Upper lobe of left lung (tissue), 6 donors: ENCODE measurements at regions not wholly inside any gene's neighbourhood (a gene's known extent, or its start where the extent isn't known, plus 50 kb on each side); places are given as distances from the start of the nearest gene placed in this dataset.

Experiments
- ATAC-seq, 2 donors: fragments of 200-7000 bp; cut with Tn5 transposase; one replicate each; pipeline ENCODE4 v1.9.1; 2022; ENCODE audit warnings: mild to moderate bottlenecking in 2 of 2, moderate library complexity in 2 of 2; ENCODE audit not compliant: low FRiP score in 2 of 2
- DNase-seq, 2 donors: peaks; one replicate each; pipeline ENCODE4 v3.0.0-alpha.2; 2019 to 2020
- H3K27ac ChIP-seq, 4 donors: fragments of 200-600 bp; sonication (generic); one replicate each; pipeline ENCODE4 v1.5.1; 2016 to 2019
- H3K27me3 ChIP-seq, 4 donors: fragments of 200-600 bp; sonication (generic); one replicate each; pipeline ENCODE4 v1.5.1; 2017 to 2019
- H3K36me3 ChIP-seq, 4 donors: fragments of 200-600 bp; sonication (generic); one replicate each; pipeline ENCODE4 v1.5.1; 2016 to 2019
- H3K4me1 ChIP-seq, 4 donors: fragments of 200-600 bp; sonication (generic); one replicate each; pipeline ENCODE4 v1.5.1; 2018 to 2019
- H3K4me3 ChIP-seq, 4 donors: fragments of 200-600 bp; sonication (generic); one replicate each; pipeline ENCODE4 v1.5.1; 2017 to 2019; ENCODE audit warnings: mild to moderate bottlenecking in 2 of 4, moderate library complexity in 1 of 4
- H3K9me3 ChIP-seq, 4 donors: fragments of 200-600 bp; sonication (generic); one replicate each; pipeline ENCODE4 v1.5.1; 2018 to 2019
- EP300 ChIP-seq, 4 donors: sonication (generic); formaldehyde crosslinking; IDR thresholded peaks; one replicate each; pipeline ENCODE4 v1.5.1; 2017; ENCODE audit warnings: antibody characterized with exemption in 4 of 4, control low read depth in 2 of 4
- POLR2A ChIP-seq, 4 donors: fragments of 450-650 bp; IDR thresholded peaks; one replicate each; pipeline ENCODE4 v1.5.1; 2016 to 2017; ENCODE audit warnings: antibody characterized with exemption in 4 of 4, mild to moderate bottlenecking in 2 of 4
- POLR2AphosphoS5 ChIP-seq, 2 donors: sonication (generic); formaldehyde crosslinking; IDR thresholded peaks; one replicate each; pipeline ENCODE4 v1.5.1; 2017; ENCODE audit warnings: antibody characterized with exemption in 2 of 2
- WGBS, 2 donors: methylation state at CpG; one replicate each; pipeline ENCODE4 v1.1.5; 2017 to 2018; 5-methylcytosine and 5-hydroxymethylcytosine counted together
- TF ChIP-seq, protein P1 (sequence below), 6 experiments: fragments of 450-650 bp in 4 of 6; fragments of 200-600 bp in 2 of 6; sonication (generic) in 2 of 6; IDR thresholded peaks; one replicate each; pipeline ENCODE4 v1.5.1; 2016 to 2019; ENCODE audit warnings: antibody characterized with exemption in 6 of 6
- donor health status: DM: no; HTN: no; CAD: no; lungs with moderate emphysema.
- donor health status: DM: no; HTN: yes; CAD: no; lungs with severe emphysema.

DNA sequence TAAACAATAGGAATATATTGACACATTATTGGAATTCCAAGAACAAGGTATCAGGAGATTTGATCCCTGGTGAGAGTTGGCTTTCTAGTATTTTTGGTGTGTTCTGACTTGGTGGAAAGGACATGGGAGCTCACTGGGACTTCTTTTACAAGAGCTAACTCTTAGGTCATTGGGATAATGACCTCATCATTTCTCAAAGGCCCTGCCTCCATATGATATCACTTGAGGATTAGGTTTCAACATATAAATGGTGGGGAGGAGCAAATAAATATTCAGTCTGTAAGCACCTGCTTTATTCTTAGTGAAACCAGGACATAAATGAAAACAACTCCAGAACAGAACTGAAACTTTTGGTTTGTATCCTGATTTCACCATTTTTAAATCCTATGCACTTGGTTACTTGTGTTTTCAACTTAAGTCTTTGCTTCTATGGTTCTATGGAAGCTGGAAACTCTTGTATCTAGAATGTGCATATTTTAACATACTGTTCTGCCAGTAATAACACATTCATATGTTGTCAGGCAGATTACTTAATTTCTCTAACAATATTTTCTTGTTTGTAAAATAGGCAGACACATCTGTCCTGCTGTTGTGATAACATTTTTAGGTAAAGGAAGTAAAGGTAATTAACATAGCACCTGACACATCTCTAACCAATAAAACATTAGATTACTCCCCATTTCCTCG lies 1527.7 kb upstream of the CDH8 start:
- ATAC-seq = no peak
- H3K9me3 ChIP-seq = peaks cover 0 to 5% (median 0%) of the 10 kb centered on the region in 4 donors
- WGBS, 2 donors = 42 to 49% methylated on average over 1 of the region's 1 CpG
- no peak overlapping the region for H3K4me3 ChIP-seq
- no peaks in the 10 kb centered on the region for H3K4me1 ChIP-seq
- no peaks in the 10 kb centered on the region for H3K36me3 ChIP-seq
- TF ChIP-seq EP300 (IDR thresholded peaks at IDR 0.05) (no peak), POLR2A (IDR thresholded peaks at IDR 0.05) (no peak), POLR2AphosphoS5 (IDR thresholded peaks at IDR 0.05) (no peak)
- TF ChIP-seq, protein P1, sequence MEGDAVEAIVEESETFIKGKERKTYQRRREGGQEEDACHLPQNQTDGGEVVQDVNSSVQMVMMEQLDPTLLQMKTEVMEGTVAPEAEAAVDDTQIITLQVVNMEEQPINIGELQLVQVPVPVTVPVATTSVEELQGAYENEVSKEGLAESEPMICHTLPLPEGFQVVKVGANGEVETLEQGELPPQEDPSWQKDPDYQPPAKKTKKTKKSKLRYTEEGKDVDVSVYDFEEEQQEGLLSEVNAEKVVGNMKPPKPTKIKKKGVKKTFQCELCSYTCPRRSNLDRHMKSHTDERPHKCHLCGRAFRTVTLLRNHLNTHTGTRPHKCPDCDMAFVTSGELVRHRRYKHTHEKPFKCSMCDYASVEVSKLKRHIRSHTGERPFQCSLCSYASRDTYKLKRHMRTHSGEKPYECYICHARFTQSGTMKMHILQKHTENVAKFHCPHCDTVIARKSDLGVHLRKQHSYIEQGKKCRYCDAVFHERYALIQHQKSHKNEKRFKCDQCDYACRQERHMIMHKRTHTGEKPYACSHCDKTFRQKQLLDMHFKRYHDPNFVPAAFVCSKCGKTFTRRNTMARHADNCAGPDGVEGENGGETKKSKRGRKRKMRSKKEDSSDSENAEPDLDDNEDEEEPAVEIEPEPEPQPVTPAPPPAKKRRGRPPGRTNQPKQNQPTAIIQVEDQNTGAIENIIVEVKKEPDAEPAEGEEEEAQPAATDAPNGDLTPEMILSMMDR (IDR thresholded peaks at IDR 0.05) = no peak
- H3K27me3 ChIP-seq = no peaks in the 10 kb centered on the region
- H3K27ac ChIP-seq = no peak overlapping the region
- no peak for DNase-seq

DNA sequence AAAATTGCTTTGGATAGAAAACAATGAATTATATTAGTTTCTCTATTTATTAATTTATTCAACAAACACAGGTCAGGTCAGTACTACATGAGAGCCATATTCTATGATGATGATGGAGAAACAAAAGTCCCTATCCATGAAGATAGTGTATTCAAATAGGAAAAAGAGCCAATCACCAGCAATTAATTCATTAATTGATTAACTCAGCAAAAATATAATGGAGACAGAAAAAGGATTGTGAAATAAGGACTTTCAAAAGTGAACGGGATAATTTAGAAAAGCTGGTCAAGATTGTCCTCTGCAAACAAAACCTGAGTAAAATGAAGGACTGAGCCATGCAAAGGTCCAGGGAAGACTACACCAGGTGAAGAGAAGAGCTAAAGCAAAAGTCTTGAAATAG lies 1517.7 kb upstream of the CDH8 start:
- DNase-seq (no peak), ATAC-seq (no peak)
- Histone ChIP-seq H3K27me3 (no peaks in the 10 kb centered on the region), H3K27ac (no peak overlapping the region), H3K4me3 (no peak overlapping the region), H3K36me3 (no peaks in the 10 kb centered on the region), H3K9me3 (no peaks in the 10 kb centered on the region), H3K4me1 (no peaks in the 10 kb centered on the region)
- WGBS, 2 donors = 85 to 93% methylated on average over 1 of the region's 1 CpG
- TF ChIP-seq, protein P1 (IDR thresholded peaks at IDR 0.05) = no peak

DNA sequence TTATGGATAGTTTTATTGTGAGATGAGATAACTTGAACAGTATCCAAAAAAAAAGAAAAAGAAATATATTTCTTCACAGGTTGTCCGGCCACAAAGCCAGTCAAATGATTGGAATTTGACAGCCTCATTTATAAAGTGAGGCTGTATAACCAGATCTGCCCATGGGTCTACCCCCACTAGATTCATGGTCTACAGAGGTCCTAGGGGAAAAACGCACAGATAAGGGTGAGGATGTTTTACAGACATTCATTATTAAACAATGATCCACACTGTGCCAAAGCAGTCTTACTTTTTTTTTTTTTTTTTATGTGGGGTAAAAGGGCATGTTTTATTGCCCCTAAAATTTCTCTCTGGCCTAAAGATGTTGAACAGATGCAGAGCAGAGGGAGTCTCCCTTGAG lies 1503.0 kb upstream of the CDH8 start:
- no peak for ATAC-seq
- no peaks in the 10 kb centered on the region for H3K27me3 ChIP-seq
- no peaks in the 10 kb centered on the region for H3K4me1 ChIP-seq
- WGBS, 2 donors = 85 to 89% methylated on average over 2 of the region's 2 CpGs
- no peaks in the 10 kb centered on the region for H3K36me3 ChIP-seq
- no peak overlapping the region for H3K4me3 ChIP-seq
- TF ChIP-seq POLR2AphosphoS5 (IDR thresholded peaks at IDR 0.05) (no peak), EP300 (IDR thresholded peaks at IDR 0.05) (no peak), POLR2A (IDR thresholded peaks at IDR 0.05) (no peak)
- TF ChIP-seq, protein P1 (IDR thresholded peaks at IDR 0.05) = no peak
- no peak overlapping the region for H3K27ac ChIP-seq
- no peaks in the 10 kb centered on the region for H3K9me3 ChIP-seq
- no peak for DNase-seq

DNA sequence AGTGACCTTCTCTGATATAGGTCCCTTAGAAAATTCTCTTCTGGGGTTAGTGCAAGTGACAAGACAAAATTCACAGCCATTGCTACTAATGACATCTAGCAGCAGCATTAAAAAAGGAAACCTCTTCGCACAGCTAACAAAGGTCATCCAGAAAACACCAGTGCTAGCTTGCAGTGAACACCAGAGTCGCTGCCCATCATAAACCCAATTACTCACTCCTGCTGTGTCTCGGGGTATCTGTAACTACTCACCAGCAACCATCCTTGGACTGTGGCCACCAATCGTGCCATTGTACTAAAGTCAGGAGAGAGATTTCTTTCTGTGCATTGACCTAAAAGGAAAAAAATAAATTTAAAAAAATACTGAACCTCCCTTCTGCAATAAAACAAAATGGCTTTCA lies 1494.7 kb upstream of the CDH8 start:
- no peak for TF ChIP-seq POLR2A (IDR thresholded peaks at IDR 0.05)
- no peak for TF ChIP-seq POLR2AphosphoS5 (IDR thresholded peaks at IDR 0.05)
- TF ChIP-seq EP300 (IDR thresholded peaks at IDR 0.05) = no peak
- TF ChIP-seq, protein P1 (IDR thresholded peaks at IDR 0.05) = no peak
- Histone ChIP-seq H3K27ac (no peak overlapping the region), H3K36me3 (no peaks in the 10 kb centered on the region), H3K27me3 (no peaks in the 10 kb centered on the region), H3K4me1 (no peaks in the 10 kb centered on the region), H3K9me3 (peaks cover 0 to 7% (median 2%) of the 10 kb centered on the region in 4 donors), H3K4me3 (no peak overlapping the region)
- WGBS, 2 donors = 78 to 82% methylated on average over 4 of the region's 4 CpGs
- ATAC-seq (no peak), DNase-seq (no peak)

DNA sequence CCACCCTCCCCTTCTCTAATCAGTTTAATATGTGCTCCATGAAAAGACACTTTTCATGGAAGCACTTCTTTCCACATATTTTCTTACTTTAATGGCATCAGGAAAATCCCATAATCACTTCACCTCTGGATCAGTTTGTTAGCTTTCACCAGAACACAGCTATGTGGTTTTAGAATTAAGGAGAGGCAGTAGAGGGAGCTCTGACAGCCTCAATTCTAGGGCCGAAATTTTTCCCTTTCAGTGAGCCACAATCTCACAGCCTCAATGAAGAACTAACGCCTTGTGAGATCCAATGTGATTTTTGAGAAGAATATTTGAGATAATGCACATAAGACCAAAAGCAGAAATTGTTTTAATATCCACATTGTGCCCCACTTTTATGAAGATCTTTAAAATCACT lies 1494.0 kb upstream of the CDH8 start:
- Histone ChIP-seq H3K9me3 (peaks cover 0 to 7% (median 2%) of the 10 kb centered on the region in 4 donors), H3K27me3 (no peaks in the 10 kb centered on the region), H3K36me3 (no peaks in the 10 kb centered on the region), H3K27ac (no peak overlapping the region), H3K4me3 (no peak overlapping the region), H3K4me1 (no peaks in the 10 kb centered on the region)
- no peak for ATAC-seq
- no peak for TF ChIP-seq POLR2AphosphoS5 (IDR thresholded peaks at IDR 0.05)
- no peak for TF ChIP-seq POLR2A (IDR thresholded peaks at IDR 0.05)
- TF ChIP-seq, protein P1 (IDR thresholded peaks at IDR 0.05) = no peak
- TF ChIP-seq EP300 (IDR thresholded peaks at IDR 0.05) = no peak
- no peak for DNase-seq
- WGBS, 2 donors = 50 to 52% methylated on average over 2 of the region's 2 CpGs
